ENCODE measurements at regions not wholly inside any gene's neighbourhood (a gene's known extent, or its start where the extent isn't known, plus 50 kb on each side); places are given as distances from the start of the nearest gene placed in this dataset.
"Not testable (repeated sequence)": the region's sequence is repeated elsewhere in the genome, so short reads cannot be mapped to it uniquely, and the experiment has no call there.

DNA sequence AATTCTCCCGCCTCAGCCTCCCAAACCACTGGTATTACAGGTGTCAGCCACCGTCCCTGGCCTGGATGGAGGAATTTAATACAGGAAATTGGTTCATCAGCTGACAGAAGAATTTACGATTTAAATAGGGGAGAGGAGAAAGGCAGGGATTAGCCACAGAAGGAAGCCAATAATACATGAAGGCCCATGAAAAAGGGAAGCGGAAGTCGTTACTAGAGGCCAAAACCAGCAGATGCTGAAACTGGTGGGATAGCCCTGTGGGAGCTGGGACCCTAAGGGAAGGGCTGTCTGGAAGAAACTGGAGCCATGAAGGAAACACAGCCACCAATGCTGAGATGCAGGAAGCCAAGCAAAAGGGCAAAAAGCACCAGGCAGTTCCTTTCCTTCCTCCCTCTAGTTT, 163.7 kb upstream of the RMP24 start:
- Histone ChIP-seq H3K36me3 (ENCODE audit: insufficient read depth, low read length) (no peaks in the 10 kb centered on the region), H3K9me3 (ENCODE audit: control insufficient read depth in 1 of 2, low read length in 2 of 2) (no peaks in the 10 kb centered on the region), H3K27ac (ENCODE audit: low read depth, low read length) (no peak overlapping the region), H3K4me3 (ENCODE audit: low read length in 2 of 2) (no peak overlapping the region), H3K27me3 (ENCODE audit: insufficient read depth, low read length) (no peaks in the 10 kb centered on the region), H3K4me1 (ENCODE audit: insufficient read depth, low read length) (no peaks in the 10 kb centered on the region)
- Mint-ChIP-seq H3K4me1 (no peaks in the 10 kb centered on the region), H3K4me3 (no peak overlapping the region), H3K36me3 (no peaks in the 10 kb centered on the region), H3K9me3 (peaks cover 0 to 2% (median 0%) of the 10 kb centered on the region in 8 donors), H3K27me3 (peaks cover 14 to 15% of the 10 kb centered on the region in 2 donors), H3K27ac (no peak overlapping the region)
- POLR2A ChIA-PET (ENCODE audit: partially characterized antibody): no interaction called here
- CTCF ChIA-PET (ENCODE audit: partially characterized antibody): interaction anchor here (0.8 kb wide), 1 partner anchor 16 kb away, joined by 3 read pairs; no protein-coding TSS in a partner anchor
- intact Hi-C loops (cut with micrococcal nuclease): no loop called here
- DNase-seq: no peak

DNA sequence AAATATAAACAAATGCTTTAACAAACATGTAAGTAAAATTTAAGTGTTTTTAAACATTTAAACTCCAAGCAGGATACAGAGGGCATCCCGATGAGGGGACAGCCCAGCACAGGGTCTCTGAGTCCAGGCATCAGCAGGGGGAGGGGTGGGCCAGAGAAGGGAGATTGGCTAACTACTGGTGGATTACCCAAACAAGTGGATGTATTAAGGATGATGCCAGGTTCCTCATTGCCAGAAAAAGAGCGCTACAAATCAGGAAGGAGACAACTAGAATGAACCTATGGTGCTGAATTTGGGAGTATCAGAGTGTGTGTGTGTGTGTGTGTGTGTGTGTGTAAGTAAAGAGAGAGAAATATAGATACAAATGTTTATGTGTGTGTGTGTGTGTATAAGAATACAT, 162.0 kb upstream of the RMP24 start:
- H3K36me3 Mint-ChIP-seq: no peaks in the 10 kb centered on the region
- H3K4me3 Mint-ChIP-seq: no peak overlapping the region
- no peaks in the 10 kb centered on the region for H3K4me1 Mint-ChIP-seq
- POLR2A ChIA-PET (ENCODE audit: partially characterized antibody): no interaction called here
- Histone ChIP-seq H3K27me3 (ENCODE audit: insufficient read depth, low read length) (no peaks in the 10 kb centered on the region), H3K4me1 (ENCODE audit: insufficient read depth, low read length) (no peaks in the 10 kb centered on the region), H3K27ac (ENCODE audit: low read depth, low read length) (no peak overlapping the region), H3K36me3 (ENCODE audit: insufficient read depth, low read length) (no peaks in the 10 kb centered on the region), H3K9me3 (ENCODE audit: control insufficient read depth in 1 of 2, low read length in 2 of 2) (no peaks in the 10 kb centered on the region), H3K4me3 (ENCODE audit: low read length in 2 of 2) (no peak overlapping the region)
- H3K27me3 Mint-ChIP-seq: peaks cover 12 to 15% of the 10 kb centered on the region in 2 donors
- intact Hi-C loops (cut with micrococcal nuclease): no loop called here
- DNase-seq: no peak
- peaks cover 0 to 9% (median 1%) of the 10 kb centered on the region in 8 donors for H3K9me3 Mint-ChIP-seq
- no peak overlapping the region for H3K27ac Mint-ChIP-seq
- CTCF ChIA-PET (ENCODE audit: partially characterized antibody): no interaction called here

DNA sequence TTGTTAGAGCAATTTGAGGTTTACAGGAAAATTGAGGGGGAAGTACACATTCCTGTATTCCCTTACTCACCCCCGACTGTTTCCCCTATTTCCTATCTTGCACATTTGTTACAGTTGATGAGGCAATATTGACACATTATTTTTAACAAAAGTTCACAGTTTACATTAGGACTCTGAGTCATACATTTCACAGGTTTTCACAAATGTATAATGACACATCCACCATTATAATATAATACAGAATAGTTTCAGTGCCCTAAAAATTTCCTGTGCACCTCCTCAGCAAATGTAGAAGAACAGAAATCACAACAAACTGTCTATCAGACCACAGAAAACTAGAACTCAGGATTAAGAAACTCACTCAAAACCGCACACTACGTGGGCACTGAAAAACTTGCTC, 160.6 kb upstream of the RMP24 start:
- Histone ChIP-seq H3K27me3 (ENCODE audit: insufficient read depth, low read length) (no peaks in the 10 kb centered on the region), H3K4me1 (ENCODE audit: insufficient read depth, low read length) (no peaks in the 10 kb centered on the region), H3K27ac (ENCODE audit: low read depth, low read length) (no peak overlapping the region), H3K36me3 (ENCODE audit: insufficient read depth, low read length) (no peaks in the 10 kb centered on the region), H3K4me3 (ENCODE audit: low read length in 2 of 2) (no peak overlapping the region), H3K9me3 (ENCODE audit: control insufficient read depth in 1 of 2, low read length in 2 of 2) (no peaks in the 10 kb centered on the region)
- POLR2A ChIA-PET (ENCODE audit: partially characterized antibody): no interaction called here
- DNase-seq: no peak
- no peaks in the 10 kb centered on the region for H3K36me3 Mint-ChIP-seq
- H3K9me3 Mint-ChIP-seq: peaks cover 0 to 9% (median 1%) of the 10 kb centered on the region in 8 donors
- CTCF ChIA-PET (ENCODE audit: partially characterized antibody): no interaction called here
- intact Hi-C loops (cut with micrococcal nuclease): no loop called here
- H3K4me1 Mint-ChIP-seq: no peaks in the 10 kb centered on the region
- no peak overlapping the region for H3K4me3 Mint-ChIP-seq
- H3K27me3 Mint-ChIP-seq: peaks cover 10 to 13% of the 10 kb centered on the region in 2 donors
- H3K27ac Mint-ChIP-seq: no peak overlapping the region

DNA sequence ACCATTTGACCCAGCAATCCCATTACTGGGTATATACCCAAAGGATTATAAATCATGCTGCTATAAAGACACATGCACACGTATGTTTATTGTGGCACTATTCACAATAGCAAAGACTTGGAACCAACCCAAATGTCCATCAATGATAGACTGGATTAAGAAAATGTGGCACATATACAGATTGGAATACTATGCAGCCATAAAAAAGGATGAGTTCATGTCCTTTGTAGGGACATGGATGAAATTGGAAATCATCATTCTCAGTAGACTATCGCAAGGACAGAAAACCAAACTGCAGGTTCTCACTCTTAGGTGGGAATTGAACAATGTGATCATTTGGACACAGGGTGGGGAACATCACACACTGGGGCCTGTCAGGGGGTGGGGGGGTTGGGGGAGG, 157.5 kb upstream of the RMP24 start:
- H3K4me3 Mint-ChIP-seq; H3K4me3 ChIP-seq (ENCODE audit: low read length in 2 of 2); DNase-seq; H3K9me3 Mint-ChIP-seq; H3K4me1 Mint-ChIP-seq; H3K36me3 Mint-ChIP-seq; H3K4me1 ChIP-seq (ENCODE audit: insufficient read depth, low read length); POLR2A ChIA-PET (ENCODE audit: partially characterized antibody); H3K27ac Mint-ChIP-seq; CTCF ChIA-PET (ENCODE audit: partially characterized antibody); H3K27ac ChIP-seq (ENCODE audit: low read depth, low read length); intact Hi-C loops (cut with micrococcal nuclease); H3K9me3 ChIP-seq (ENCODE audit: control insufficient read depth in 1 of 2, low read length in 2 of 2); H3K27me3 ChIP-seq (ENCODE audit: insufficient read depth, low read length); H3K36me3 ChIP-seq (ENCODE audit: insufficient read depth, low read length): not testable (repeated sequence)
- H3K27me3 Mint-ChIP-seq: peaks cover 6 to 11% of the 10 kb centered on the region in 2 donors

DNA sequence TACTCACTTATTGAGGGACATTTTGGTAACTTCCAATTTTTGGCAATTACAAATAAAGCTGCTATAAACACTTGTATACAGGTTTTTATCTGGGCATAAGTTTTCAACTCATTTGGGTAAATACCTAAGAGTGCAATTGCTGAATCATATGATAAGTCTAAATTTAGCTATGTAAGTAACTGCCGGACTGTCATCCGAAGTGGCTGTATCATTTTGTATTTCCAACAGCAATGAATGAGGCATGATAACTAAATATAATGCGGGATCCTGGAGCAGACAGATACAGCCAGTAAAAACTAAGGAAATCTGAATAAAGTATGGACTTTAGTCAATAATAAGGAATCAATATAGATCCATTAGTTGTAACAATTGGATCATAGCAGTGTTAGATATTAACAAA, 156.5 kb upstream of the RMP24 start:
- Mint-ChIP-seq H3K4me1 (no peaks in the 10 kb centered on the region), H3K36me3 (no peaks in the 10 kb centered on the region), H3K4me3 (no peak overlapping the region), H3K27me3 (peaks cover 6 to 7% of the 10 kb centered on the region in 2 donors), H3K9me3 (peaks cover 0 to 9% (median 1%) of the 10 kb centered on the region in 8 donors), H3K27ac (no peak overlapping the region)
- Histone ChIP-seq H3K4me1 (ENCODE audit: insufficient read depth, low read length) (no peaks in the 10 kb centered on the region), H3K27ac (ENCODE audit: low read depth, low read length) (no peak overlapping the region), H3K36me3 (ENCODE audit: insufficient read depth, low read length) (no peaks in the 10 kb centered on the region), H3K27me3 (ENCODE audit: insufficient read depth, low read length) (no peaks in the 10 kb centered on the region), H3K4me3 (ENCODE audit: low read length in 2 of 2) (no peak overlapping the region), H3K9me3 (ENCODE audit: control insufficient read depth in 1 of 2, low read length in 2 of 2) (no peaks in the 10 kb centered on the region)
- DNase-seq: no peak
- POLR2A ChIA-PET (ENCODE audit: partially characterized antibody): no interaction called here
- CTCF ChIA-PET (ENCODE audit: partially characterized antibody): no interaction called here
- intact Hi-C loops (cut with micrococcal nuclease): no loop called here

DNA sequence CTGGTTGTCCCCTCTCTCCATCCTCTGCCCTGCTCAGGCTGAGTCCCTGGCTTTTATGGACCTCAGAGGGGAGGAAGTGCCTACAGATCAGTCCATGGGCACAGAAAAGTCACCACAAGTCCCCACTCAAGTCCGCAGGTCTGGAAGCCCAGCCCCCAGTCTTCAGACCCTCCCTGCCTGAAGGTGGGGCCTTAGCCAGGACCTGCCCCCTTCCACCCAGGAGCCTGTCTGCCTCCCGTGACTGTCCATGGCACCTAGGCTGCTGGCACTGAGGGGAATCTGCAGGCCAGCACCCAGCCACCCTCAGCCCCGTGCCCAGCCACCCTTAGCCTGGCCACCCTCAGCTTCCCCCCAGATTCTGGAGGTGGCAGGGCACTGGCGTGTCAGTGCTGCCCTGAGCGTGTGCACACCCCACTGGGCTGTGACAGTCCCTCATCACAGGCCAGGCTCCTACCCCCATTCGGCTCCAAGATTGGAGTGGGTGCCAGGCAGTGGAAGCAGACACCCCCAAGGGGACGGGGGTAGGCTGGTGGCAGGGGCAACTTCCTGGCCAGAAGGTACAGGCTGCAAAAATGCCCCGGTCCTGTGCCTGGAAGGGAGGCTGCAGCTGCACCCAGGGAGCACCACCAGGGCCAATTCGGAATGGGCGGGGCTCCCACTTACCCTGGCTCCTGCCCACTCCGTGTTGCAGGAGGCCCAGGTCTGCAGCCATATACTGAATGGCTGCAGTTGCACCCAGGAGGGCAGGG, 154.7 kb upstream of the RMP24 start:
- H3K4me3 ChIP-seq (ENCODE audit: low read length in 2 of 2): no peak overlapping the region
- Mint-ChIP-seq H3K36me3 (no peaks in the 10 kb centered on the region), H3K27ac (no peak overlapping the region), H3K4me1 (no peaks in the 10 kb centered on the region), H3K4me3 (no peak overlapping the region), H3K9me3 (peaks cover 0 to 9% (median 1%) of the 10 kb centered on the region in 8 donors), H3K27me3 (peaks cover 3 to 4% of the 10 kb centered on the region in 2 donors)
- ChIA-PET CTCF (ENCODE audit: partially characterized antibody) (no interaction called here), POLR2A (ENCODE audit: partially characterized antibody) (no interaction called here)
- no peak for DNase-seq
- H3K4me1 ChIP-seq (ENCODE audit: insufficient read depth, low read length): no peaks in the 10 kb centered on the region
- intact Hi-C loops (cut with micrococcal nuclease): no loop called here
- no peak overlapping the region for H3K27ac ChIP-seq (ENCODE audit: low read depth, low read length)
- H3K27me3 ChIP-seq (ENCODE audit: insufficient read depth, low read length): no peaks in the 10 kb centered on the region
- no peaks in the 10 kb centered on the region for H3K36me3 ChIP-seq (ENCODE audit: insufficient read depth, low read length)
- H3K9me3 ChIP-seq (ENCODE audit: control insufficient read depth in 1 of 2, low read length in 2 of 2): no peaks in the 10 kb centered on the region

DNA sequence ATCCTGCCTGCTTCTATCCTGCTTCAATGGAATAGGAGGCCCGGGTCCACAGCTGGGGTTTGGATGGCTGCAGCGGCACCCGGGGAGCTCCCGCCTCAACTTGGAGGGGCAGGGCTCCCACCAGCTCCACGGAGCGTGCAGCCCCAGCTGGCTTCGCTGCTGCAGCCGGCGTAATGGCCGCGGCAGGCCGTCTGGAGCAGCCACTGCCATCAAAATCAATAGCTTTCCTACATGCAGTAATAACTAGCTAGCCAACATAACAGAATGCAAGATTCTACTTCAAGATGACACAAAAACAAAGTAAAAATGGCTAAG, 154.2 kb upstream of the RMP24 start:
- H3K4me3 Mint-ChIP-seq: no peak overlapping the region
- Histone ChIP-seq H3K27me3 (ENCODE audit: insufficient read depth, low read length) (no peaks in the 10 kb centered on the region), H3K4me3 (ENCODE audit: low read length in 2 of 2) (no peak overlapping the region), H3K4me1 (ENCODE audit: insufficient read depth, low read length) (no peaks in the 10 kb centered on the region), H3K27ac (ENCODE audit: low read depth, low read length) (no peak overlapping the region), H3K9me3 (ENCODE audit: control insufficient read depth in 1 of 2, low read length in 2 of 2) (no peaks in the 10 kb centered on the region), H3K36me3 (ENCODE audit: insufficient read depth, low read length) (no peaks in the 10 kb centered on the region)
- CTCF ChIA-PET (ENCODE audit: partially characterized antibody): no interaction called here
- POLR2A ChIA-PET (ENCODE audit: partially characterized antibody): no interaction called here
- peaks cover 0 to 9% (median 1%) of the 10 kb centered on the region in 8 donors for H3K9me3 Mint-ChIP-seq
- no peak overlapping the region for H3K27ac Mint-ChIP-seq
- H3K4me1 Mint-ChIP-seq: no peaks in the 10 kb centered on the region
- intact Hi-C loops (cut with micrococcal nuclease): no loop called here
- DNase-seq: no peak
- H3K27me3 Mint-ChIP-seq: peaks cover 2 to 3% of the 10 kb centered on the region in 2 donors
- H3K36me3 Mint-ChIP-seq: no peaks in the 10 kb centered on the region

DNA sequence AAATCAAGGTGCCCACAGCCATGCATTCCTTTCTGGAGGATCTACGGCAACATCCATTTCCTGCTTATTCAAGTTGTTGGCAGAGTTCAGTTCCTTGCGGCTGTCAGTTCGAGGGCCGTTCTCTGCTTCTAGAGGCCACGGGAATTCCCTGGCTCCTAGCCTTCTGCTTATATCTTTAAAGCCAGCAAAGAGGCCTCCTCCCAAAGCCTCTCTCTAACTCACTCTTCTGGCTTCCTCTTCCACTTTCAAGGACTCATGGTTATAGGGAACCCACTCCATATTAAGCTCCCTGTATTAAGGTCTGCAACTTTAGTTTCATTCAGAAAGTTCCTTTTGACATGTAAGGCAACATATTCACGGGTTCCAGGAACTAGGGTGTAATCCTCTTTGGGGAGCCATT, 150.1 kb upstream of the RMP24 start:
- Histone ChIP-seq H3K4me3 (ENCODE audit: low read length in 2 of 2) (no peak overlapping the region), H3K27ac (ENCODE audit: low read depth, low read length) (no peak overlapping the region), H3K9me3 (ENCODE audit: control insufficient read depth in 1 of 2, low read length in 2 of 2) (no peaks in the 10 kb centered on the region), H3K27me3 (ENCODE audit: insufficient read depth, low read length) (no peaks in the 10 kb centered on the region), H3K36me3 (ENCODE audit: insufficient read depth, low read length) (no peaks in the 10 kb centered on the region), H3K4me1 (ENCODE audit: insufficient read depth, low read length) (no peaks in the 10 kb centered on the region)
- H3K27me3 Mint-ChIP-seq: peaks cover 0 to 3% of the 10 kb centered on the region in 2 donors
- H3K4me1 Mint-ChIP-seq: no peaks in the 10 kb centered on the region
- ChIA-PET CTCF (ENCODE audit: partially characterized antibody) (no interaction called here), POLR2A (ENCODE audit: partially characterized antibody) (no interaction called here)
- intact Hi-C loops (cut with micrococcal nuclease): no loop called here
- H3K27ac Mint-ChIP-seq: no peak overlapping the region
- H3K9me3 Mint-ChIP-seq: no peaks in the 10 kb centered on the region
- H3K4me3 Mint-ChIP-seq: no peak overlapping the region
- no peaks in the 10 kb centered on the region for H3K36me3 Mint-ChIP-seq
- no peak for DNase-seq
